CD4-positive, alpha-beta T cell treated with Interleukin-2 at 100 ng/mL for 4 hours (primary cell): ENCODE measurements at regions not wholly inside any gene's neighbourhood (a gene's known extent, or its start where the extent isn't known, plus 50 kb on each side); places are given as distances from the start of the nearest gene placed in this dataset.
A peak's percentile ranks its signal among the peaks of the same experiment; 100 is the strongest.
"Not testable (repeated sequence)": the region's sequence is repeated elsewhere in the genome, so short reads cannot be mapped to it uniquely, and the experiment has no call there.

ENCODE experiments used
- DNase-seq: peaks from one replicate; pipeline ENCODE4 v3.0.0-alpha.2; 2020; ENCODE audit warnings: low spot score

DNA sequence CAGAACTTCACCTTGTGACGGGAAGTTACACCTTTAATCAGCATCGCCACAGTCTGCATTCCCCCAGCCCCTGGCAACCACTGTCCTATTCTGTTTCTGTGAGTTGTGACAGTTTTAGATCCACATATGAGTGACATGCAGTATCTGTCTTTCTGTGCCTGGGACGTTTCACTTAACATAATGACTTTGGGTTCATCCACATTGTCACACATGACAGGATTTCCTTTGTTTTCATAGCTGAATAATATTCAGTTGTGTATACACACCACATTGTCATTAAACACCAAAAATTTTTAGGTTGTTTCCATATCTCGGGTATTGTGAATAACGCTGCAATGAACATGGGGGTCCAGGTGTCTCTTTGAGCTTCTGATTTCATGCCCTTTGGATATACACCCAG lies 62.6 kb upstream of the BDH1 start:
- DNase-seq: not testable (repeated sequence)

DNA sequence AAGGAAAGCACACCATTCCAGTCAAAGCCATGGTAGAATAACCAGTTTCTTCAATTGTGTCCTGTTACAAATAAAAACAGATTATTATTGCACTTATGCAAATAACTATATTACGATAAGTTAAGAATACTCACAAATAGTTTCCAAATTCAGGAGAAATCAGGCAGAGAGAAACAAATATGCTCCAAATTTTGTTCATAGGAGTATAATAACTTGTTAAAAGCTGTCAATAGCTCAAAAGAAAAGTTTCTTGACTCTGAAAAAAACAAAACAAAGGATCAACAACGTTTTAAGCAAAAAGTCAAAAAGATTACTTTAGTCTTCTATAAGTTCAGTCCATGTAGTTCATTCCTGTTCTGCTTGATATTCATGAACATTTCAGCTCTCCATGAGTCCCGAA lies 59.7 kb upstream of the BDH1 start:
- DNase-seq: no peak

DNA sequence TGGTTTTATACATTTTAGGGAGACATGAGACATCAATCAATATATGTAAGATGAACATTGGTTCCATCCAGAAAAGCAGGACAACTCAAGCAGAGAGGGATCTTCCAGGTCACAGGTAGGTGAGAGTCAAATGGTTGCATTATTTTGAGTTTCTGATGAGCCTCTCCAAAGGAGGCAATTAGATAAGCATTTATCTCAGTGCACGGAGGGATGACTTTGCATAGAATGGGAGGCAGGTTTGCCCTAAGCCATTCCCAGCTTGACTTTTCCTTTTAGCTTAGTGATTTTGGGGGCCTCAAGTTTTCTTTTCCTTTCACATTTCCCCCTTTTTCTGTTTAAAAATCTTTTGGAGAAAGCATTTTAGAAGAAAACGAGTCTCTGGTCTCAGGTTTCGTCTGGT lies 58.4 kb upstream of the BDH1 start:
- DNase-seq: not testable (repeated sequence)

DNA sequence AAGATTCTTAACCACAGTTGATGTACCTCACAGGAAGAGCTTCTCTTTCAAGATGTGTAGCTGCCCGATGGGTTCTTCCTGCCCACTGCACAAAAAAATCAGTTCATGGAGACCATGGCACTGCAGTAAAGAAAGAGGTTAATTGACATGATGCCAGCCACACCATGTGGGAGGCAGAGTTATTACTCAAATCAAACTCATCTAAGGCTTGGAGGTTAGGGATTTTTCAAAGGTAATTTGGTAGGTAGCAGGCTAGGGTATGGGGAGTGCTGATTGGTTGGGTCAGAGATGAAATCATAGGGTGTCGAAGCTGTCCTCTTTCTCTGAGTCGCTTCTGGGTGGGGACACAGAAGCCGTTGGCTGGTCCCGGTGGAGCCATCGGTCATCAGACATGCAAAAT lies 57.4 kb upstream of the BDH1 start:
- peak; percentile 41 for DNase-seq

DNA sequence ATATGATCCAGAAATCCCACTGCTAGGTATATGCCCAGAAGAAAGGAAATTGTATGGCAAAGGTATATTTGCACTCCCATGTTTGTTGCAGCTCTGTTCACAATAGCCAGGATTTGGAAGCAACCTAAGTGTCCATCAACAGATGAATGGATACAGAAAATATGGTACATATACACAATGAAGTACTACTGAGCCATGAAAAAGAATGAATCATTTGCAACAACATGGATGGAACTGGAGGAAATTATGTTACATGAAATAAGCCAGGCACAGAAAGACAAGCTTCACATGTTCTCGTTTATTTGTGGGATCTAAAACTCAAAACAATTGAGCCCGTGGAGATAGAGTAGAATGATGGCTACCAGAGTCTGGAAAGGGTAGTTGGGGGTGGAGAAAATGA lies 55.5 kb upstream of the BDH1 start:
- DNase-seq: no peak

DNA sequence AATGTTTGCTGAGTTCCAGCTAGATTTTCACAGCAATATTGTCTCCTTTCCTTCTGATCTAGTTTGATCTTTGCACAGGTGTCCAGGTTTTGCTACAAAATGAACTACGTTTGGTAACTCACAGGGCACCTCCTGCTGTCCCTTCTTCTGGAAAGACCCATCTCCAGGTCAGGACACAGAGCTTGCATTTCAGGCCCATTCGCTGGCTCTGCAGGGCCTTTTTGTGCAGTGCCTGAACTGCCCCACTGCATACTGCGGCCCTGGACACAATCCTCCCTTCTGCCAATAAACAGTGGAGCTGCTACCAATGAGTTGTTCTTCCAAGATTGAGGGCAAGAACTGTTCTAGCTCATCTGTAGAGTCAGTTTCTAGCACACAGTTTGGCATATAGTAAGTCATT lies 50.7 kb upstream of the BDH1 start:
- DNase-seq: no peak
